HG03565 (cell line): ENCODE measurements at regions not wholly inside any gene's neighbourhood (a gene's known extent, or its start where the extent isn't known, plus 50 kb on each side); places are given as distances from the start of the nearest gene placed in this dataset.

ENCODE experiments used
- ATAC-seq: cut with Tn5 transposase; IDR thresholded peaks from one replicate; pipeline ENCODE4 v1.9.1; 2021; ENCODE audit warnings: mild to moderate bottlenecking, moderate library complexity; ENCODE audit not compliant: unreplicated experiment

GRCh38 chr2:51629406-51629805 lies 597.5 kb upstream of the NRXN1 start:
- no peak for ATAC-seq

- no peak for ATAC-seq
These were observed 597.0 kb upstream of the NRXN1 start for GRCh38 chr2:51628917-51629316.

GRCh38 chr2:51624995-51625394 lies 593.1 kb upstream of the NRXN1 start:
- ATAC-seq = no peak

GRCh38 chr2:51620796-51621195 lies 588.9 kb upstream of the NRXN1 start:
- ATAC-seq = no peak

- ATAC-seq = no peak
These were observed 588.0 kb upstream of the NRXN1 start for GRCh38 chr2:51619961-51620360.

- ATAC-seq = no peak
These were observed 580.5 kb upstream of the NRXN1 start for GRCh38 chr2:51612387-51612786.

- ATAC-seq = no peak
These were observed 569.8 kb upstream of the NRXN1 start for GRCh38 chr2:51601706-51602105.

GRCh38 chr2:51597086-51597485 lies 565.2 kb upstream of the NRXN1 start:
- ATAC-seq = no peak

GRCh38 chr2:51595836-51596235 lies 563.9 kb upstream of the NRXN1 start:
- no peak for ATAC-seq

- no peak for ATAC-seq
These were observed 549.8 kb upstream of the NRXN1 start for GRCh38 chr2:51581636-51582267.

- ATAC-seq = no peak
These were observed 547.5 kb upstream of the NRXN1 start for GRCh38 chr2:51579412-51579811.

GRCh38 chr2:51575181-51575580 lies 543.2 kb upstream of the NRXN1 start:
- no peak for ATAC-seq

GRCh38 chr2:51559026-51559425 lies 527.1 kb upstream of the NRXN1 start:
- ATAC-seq = no peak

- ATAC-seq = no peak
These were observed 521.5 kb upstream of the NRXN1 start for GRCh38 chr2:51553476-51553875.

- ATAC-seq = no peak
These were observed 503.8 kb upstream of the NRXN1 start for GRCh38 chr2:51535763-51536162.

- no peak for ATAC-seq
These were observed 502.2 kb upstream of the NRXN1 start for GRCh38 chr2:51534166-51534565.

GRCh38 chr2:51528156-51528555 lies 496.2 kb upstream of the NRXN1 start:
- no peak for ATAC-seq

GRCh38 chr2:51526766-51527165 lies 494.8 kb upstream of the NRXN1 start:
- ATAC-seq = no peak

- no peak for ATAC-seq
These were observed 484.7 kb upstream of the NRXN1 start for GRCh38 chr2:51516667-51517066.

GRCh38 chr2:51511002-51511401 lies 479.1 kb upstream of the NRXN1 start:
- ATAC-seq = peak; percentile 61

- ATAC-seq = no peak
These were observed 478.4 kb upstream of the NRXN1 start for GRCh38 chr2:51510303-51510702.

- no peak for ATAC-seq
These were observed 473.6 kb upstream of the NRXN1 start for GRCh38 chr2:51505533-51505932.

GRCh38 chr2:51490576-51491234 lies 458.8 kb upstream of the NRXN1 start:
- ATAC-seq = no peak
